ENCODE measurements at regions not wholly inside any gene's neighbourhood (a gene's known extent, or its start where the extent isn't known, plus 50 kb on each side); places are given as distances from the start of the nearest gene placed in this dataset.

DNA sequence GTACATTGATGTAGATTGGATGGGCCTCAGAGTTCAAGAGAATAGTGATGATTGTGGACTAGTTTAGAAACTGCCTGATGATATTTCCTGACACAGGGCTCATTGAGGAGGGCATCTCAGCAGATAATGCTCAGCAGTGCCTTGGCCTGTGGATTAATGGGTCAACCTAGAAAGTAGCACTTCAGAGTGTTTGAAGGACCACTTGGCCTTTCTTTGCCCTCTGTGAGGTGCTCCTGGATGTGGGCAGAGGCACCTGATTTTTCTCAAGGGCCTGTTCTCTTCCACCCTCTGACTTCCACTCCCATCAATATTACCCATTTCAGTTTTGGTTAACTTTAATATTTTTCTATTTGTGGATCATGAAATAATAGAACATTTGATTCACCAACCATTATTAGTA is 270.6 kb upstream of the BMP2 start:
- Histone ChIP-seq H3K27me3 (no peaks in the 10 kb centered on the region), H3K4me3 (no peak overlapping the region), H3K27ac (no peak overlapping the region), H3K4me1 (no peaks in the 10 kb centered on the region), H3K9me3 (no peaks in the 10 kb centered on the region), H3K36me3 (no peaks in the 10 kb centered on the region)
- intact Hi-C loops (cut with DNase I) = no loop called here
- TF ChIP-seq, protein P1, sequence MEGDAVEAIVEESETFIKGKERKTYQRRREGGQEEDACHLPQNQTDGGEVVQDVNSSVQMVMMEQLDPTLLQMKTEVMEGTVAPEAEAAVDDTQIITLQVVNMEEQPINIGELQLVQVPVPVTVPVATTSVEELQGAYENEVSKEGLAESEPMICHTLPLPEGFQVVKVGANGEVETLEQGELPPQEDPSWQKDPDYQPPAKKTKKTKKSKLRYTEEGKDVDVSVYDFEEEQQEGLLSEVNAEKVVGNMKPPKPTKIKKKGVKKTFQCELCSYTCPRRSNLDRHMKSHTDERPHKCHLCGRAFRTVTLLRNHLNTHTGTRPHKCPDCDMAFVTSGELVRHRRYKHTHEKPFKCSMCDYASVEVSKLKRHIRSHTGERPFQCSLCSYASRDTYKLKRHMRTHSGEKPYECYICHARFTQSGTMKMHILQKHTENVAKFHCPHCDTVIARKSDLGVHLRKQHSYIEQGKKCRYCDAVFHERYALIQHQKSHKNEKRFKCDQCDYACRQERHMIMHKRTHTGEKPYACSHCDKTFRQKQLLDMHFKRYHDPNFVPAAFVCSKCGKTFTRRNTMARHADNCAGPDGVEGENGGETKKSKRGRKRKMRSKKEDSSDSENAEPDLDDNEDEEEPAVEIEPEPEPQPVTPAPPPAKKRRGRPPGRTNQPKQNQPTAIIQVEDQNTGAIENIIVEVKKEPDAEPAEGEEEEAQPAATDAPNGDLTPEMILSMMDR (IDR thresholded peaks at IDR 0.05) = no peak
- no peak for DNase-seq (ENCODE audit: low spot score in 2 of 2)

DNA sequence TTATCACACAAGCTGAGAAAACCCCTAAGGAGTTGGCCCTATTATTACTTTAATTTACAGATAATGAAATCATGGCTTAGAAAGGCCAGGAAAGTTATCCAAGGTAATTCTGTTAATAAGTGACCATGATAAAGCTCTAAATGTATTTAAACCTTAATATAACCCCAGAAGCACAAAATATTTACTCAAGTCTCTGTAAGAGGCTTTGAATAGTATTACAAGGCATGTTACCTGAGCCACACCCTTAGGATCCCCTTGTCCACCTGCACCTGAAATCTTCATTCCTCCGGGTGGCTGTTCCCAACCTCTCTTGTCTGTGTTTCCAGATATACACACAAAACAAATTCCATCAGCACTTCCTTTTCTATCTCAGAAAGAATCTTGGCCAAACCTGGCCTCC is 271.6 kb upstream of the BMP2 start:
- DNase-seq (ENCODE audit: low spot score in 2 of 2) = no peak
- TF ChIP-seq, protein P1 (IDR thresholded peaks at IDR 0.05) = no peak
- no peaks in the 10 kb centered on the region for H3K36me3 ChIP-seq
- no peaks in the 10 kb centered on the region for H3K4me1 ChIP-seq
- H3K27me3 ChIP-seq = no peaks in the 10 kb centered on the region
- H3K4me3 ChIP-seq = no peak overlapping the region
- no peaks in the 10 kb centered on the region for H3K9me3 ChIP-seq
- intact Hi-C loops (cut with DNase I) = no loop called here
- H3K27ac ChIP-seq = no peak overlapping the region

GRCh38 chr20:6492271-6493055 is 275.0 kb upstream of the BMP2 start:
- no peak overlapping the region for H3K27ac ChIP-seq
- H3K9me3 ChIP-seq = no peaks in the 10 kb centered on the region
- H3K36me3 ChIP-seq = no peaks in the 10 kb centered on the region
- intact Hi-C loops (cut with DNase I) = no loop called here
- H3K4me3 ChIP-seq = no peak overlapping the region
- TF ChIP-seq, protein P1 (IDR thresholded peaks at IDR 0.05) = no peak
- no peak for DNase-seq (ENCODE audit: low spot score in 2 of 2)
- H3K4me1 ChIP-seq = no peaks in the 10 kb centered on the region
- H3K27me3 ChIP-seq = no peaks in the 10 kb centered on the region

GRCh38 chr20:6490849-6491248 is 276.6 kb upstream of the BMP2 start:
- Histone ChIP-seq H3K27me3 (no peaks in the 10 kb centered on the region), H3K27ac (no peak overlapping the region), H3K9me3 (no peaks in the 10 kb centered on the region), H3K36me3 (no peaks in the 10 kb centered on the region), H3K4me3 (no peak overlapping the region), H3K4me1 (no peaks in the 10 kb centered on the region)
- TF ChIP-seq, protein P1 (IDR thresholded peaks at IDR 0.05) = no peak
- intact Hi-C loops (cut with DNase I) = no loop called here
- no peak for DNase-seq (ENCODE audit: low spot score in 2 of 2)

GRCh38 chr20:6489361-6490171 is 277.9 kb upstream of the BMP2 start:
- H3K4me1 ChIP-seq = no peaks in the 10 kb centered on the region
- H3K27me3 ChIP-seq = no peaks in the 10 kb centered on the region
- intact Hi-C loops (cut with DNase I) = no loop called here
- no peak overlapping the region for H3K27ac ChIP-seq
- no peaks in the 10 kb centered on the region for H3K9me3 ChIP-seq
- no peak overlapping the region for H3K4me3 ChIP-seq
- DNase-seq (ENCODE audit: low spot score in 2 of 2) = no peak
- H3K36me3 ChIP-seq = no peaks in the 10 kb centered on the region
- TF ChIP-seq, protein P1 (IDR thresholded peaks at IDR 0.05) = no peak
